ENCODE measurements at regions not wholly inside any gene's neighbourhood (a gene's known extent, or its start where the extent isn't known, plus 50 kb on each side); places are given as distances from the start of the nearest gene placed in this dataset.

DNA sequence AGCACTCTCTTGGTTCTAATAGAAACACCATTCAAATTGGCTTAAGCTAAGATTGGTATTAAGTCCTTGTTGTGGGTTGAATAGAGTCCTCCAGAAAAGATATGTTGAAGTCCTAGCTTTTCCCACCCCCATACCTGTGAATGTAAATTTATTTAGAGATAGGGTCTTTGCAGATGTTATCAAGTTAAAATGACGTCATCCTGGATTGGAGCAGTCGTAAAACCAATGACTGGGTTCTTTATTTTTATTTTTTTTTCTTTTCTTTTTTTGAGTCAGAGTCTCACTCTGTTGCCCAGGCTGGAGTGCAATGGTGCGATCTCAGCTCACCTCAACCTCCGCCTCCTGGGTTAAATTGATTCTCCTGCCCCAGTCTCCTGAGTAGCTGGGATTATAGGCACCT, 658.6 kb upstream of the RBFOX1 start:
- H3K4me3 ChIP-seq = no peak overlapping the region
- no peak for ATAC-seq
- no peaks in the 10 kb centered on the region for H3K9me3 ChIP-seq
- DNase-seq = no peak
- WGBS, 2 donors = 55 to 65% methylated on average over 4 of the region's 4 CpGs
- H3K36me3 ChIP-seq = no peaks in the 10 kb centered on the region
- no peak for FAIRE-seq
- peaks cover 0 to 8% (median 0%) of the 10 kb centered on the region in 4 donors for H3K27me3 ChIP-seq
- TF ChIP-seq, protein P1, sequence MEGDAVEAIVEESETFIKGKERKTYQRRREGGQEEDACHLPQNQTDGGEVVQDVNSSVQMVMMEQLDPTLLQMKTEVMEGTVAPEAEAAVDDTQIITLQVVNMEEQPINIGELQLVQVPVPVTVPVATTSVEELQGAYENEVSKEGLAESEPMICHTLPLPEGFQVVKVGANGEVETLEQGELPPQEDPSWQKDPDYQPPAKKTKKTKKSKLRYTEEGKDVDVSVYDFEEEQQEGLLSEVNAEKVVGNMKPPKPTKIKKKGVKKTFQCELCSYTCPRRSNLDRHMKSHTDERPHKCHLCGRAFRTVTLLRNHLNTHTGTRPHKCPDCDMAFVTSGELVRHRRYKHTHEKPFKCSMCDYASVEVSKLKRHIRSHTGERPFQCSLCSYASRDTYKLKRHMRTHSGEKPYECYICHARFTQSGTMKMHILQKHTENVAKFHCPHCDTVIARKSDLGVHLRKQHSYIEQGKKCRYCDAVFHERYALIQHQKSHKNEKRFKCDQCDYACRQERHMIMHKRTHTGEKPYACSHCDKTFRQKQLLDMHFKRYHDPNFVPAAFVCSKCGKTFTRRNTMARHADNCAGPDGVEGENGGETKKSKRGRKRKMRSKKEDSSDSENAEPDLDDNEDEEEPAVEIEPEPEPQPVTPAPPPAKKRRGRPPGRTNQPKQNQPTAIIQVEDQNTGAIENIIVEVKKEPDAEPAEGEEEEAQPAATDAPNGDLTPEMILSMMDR (IDR thresholded peaks at IDR 0.05) = no peak
- intact Hi-C loops (cut with DNase I) = no loop called here
- no peak overlapping the region for H3K27ac ChIP-seq
- no peaks in the 10 kb centered on the region for H3K4me1 ChIP-seq

DNA sequence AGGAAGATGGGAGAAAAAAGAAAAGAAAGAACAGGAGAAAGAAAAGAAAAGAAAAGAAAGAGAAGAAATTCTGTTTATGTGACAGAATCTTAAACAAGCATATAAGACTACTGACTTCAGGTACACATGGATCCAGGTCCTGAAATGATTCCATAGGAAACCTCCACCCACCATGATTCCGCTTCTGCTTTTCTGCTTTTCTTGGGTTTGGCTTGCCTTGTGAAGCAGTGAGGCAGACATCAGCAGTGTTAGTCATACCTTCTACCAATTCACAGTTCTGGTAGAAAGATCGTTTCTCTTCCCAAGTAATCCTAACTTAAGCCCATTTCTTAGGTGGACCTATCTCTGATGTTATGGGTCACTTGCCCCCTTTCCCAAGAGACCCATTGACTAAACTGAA, 660.1 kb upstream of the RBFOX1 start:
- Histone ChIP-seq H3K36me3 (no peaks in the 10 kb centered on the region), H3K4me1 (no peaks in the 10 kb centered on the region), H3K4me3 (no peak overlapping the region), H3K27me3 (peaks cover 0 to 4% (median 0%) of the 10 kb centered on the region in 4 donors), H3K9me3 (no peaks in the 10 kb centered on the region), H3K27ac (no peak overlapping the region)
- intact Hi-C loops (cut with DNase I) = no loop called here
- FAIRE-seq (no peak), DNase-seq (no peak), ATAC-seq (no peak)
- 54 to 75% methylated on average over 2 of the region's 2 CpGs for WGBS, 2 donors
- TF ChIP-seq, protein P1 (IDR thresholded peaks at IDR 0.05) = no peak

- WGBS, 2 donors = 44 to 56% methylated on average over 4 of the region's 4 CpGs
- Histone ChIP-seq H3K9me3 (no peaks in the 10 kb centered on the region), H3K27ac (no peak overlapping the region), H3K36me3 (no peaks in the 10 kb centered on the region), H3K27me3 (peaks cover 0 to 4% (median 0%) of the 10 kb centered on the region in 4 donors), H3K4me1 (no peaks in the 10 kb centered on the region), H3K4me3 (no peak overlapping the region)
- ATAC-seq = no peak
- TF ChIP-seq, protein P1 (IDR thresholded peaks at IDR 0.05) = no peak
- no peak for FAIRE-seq
- intact Hi-C loops (cut with DNase I) = no loop called here
- DNase-seq = no peak
Observed at GRCh38 chr16:6667393-6667792, 665.3 kb upstream of the RBFOX1 start.

DNA sequence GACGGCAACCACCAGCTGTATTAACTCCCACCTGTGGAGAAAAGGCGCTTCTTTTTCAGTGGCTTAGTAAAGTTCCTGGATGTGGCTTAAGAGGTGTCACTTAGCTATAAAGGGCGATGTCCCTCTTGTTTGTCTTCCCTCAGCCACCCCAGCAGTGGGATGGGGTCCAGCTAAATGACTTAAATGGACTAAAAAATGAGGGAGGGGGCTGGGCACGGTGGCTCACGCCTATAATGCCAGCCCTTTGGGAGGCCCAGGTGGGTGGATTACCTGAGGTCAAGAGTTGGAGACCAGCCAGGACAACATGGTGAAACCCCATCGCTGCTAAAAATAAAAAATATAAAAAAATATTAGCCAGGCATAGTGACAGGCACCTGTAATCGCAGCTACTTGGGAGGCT, 667.5 kb upstream of the RBFOX1 start:
- WGBS, 2 donors = 57 to 62% methylated on average over 7 of the region's 7 CpGs
- no peak for DNase-seq
- H3K27me3 ChIP-seq = peaks cover 0 to 4% (median 0%) of the 10 kb centered on the region in 4 donors
- H3K36me3 ChIP-seq = no peaks in the 10 kb centered on the region
- H3K27ac ChIP-seq = no peak overlapping the region
- no peak for ATAC-seq
- H3K4me1 ChIP-seq = no peaks in the 10 kb centered on the region
- intact Hi-C loops (cut with DNase I) = no loop called here
- FAIRE-seq = no peak
- H3K4me3 ChIP-seq = no peak overlapping the region
- H3K9me3 ChIP-seq = no peaks in the 10 kb centered on the region
- TF ChIP-seq, protein P1 (IDR thresholded peaks at IDR 0.05) = no peak

GRCh38 chr16:6663668-6664067, 669.0 kb upstream of the RBFOX1 start:
- FAIRE-seq = no peak

More at GRCh38 chr16:6663668-6664067, 669.0 kb upstream of the RBFOX1 start:
- Histone ChIP-seq H3K27ac (no peak overlapping the region), H3K9me3 (no peaks in the 10 kb centered on the region), H3K27me3 (peaks cover 0 to 4% (median 0%) of the 10 kb centered on the region in 4 donors), H3K4me1 (no peaks in the 10 kb centered on the region), H3K4me3 (no peak overlapping the region), H3K36me3 (no peaks in the 10 kb centered on the region)
- DNase-seq (no peak), ATAC-seq (no peak)
- 18 to 25% methylated on average over 2 of the region's 2 CpGs for WGBS, 2 donors
- intact Hi-C loops (cut with DNase I) = no loop called here
- TF ChIP-seq, protein P1 (IDR thresholded peaks at IDR 0.05) = no peak
